Vagina (tissue), 2 donors: ENCODE measurements at regions not wholly inside any gene's neighbourhood (a gene's known extent, or its start where the extent isn't known, plus 50 kb on each side); places are given as distances from the start of the nearest gene placed in this dataset.

Source experiments
- CTCF ChIP-seq, 3 experiments: fragments of 450-650 bp in 2 of 3; fragments of 200-600 bp in 1 of 3; sonication (generic) in 1 of 3; IDR thresholded peaks; one replicate each; pipeline ENCODE4 v1.5.1; 2017 to 2019; ENCODE audit warnings: antibody characterized with exemption in 3 of 3, mild to moderate bottlenecking in 2 of 3, moderate library complexity in 2 of 3
- POLR2AphosphoS5 ChIP-seq, 2 donors: sonication (generic); formaldehyde crosslinking; IDR thresholded peaks; one replicate each; pipeline ENCODE4 v1.9.0; 2017; ENCODE audit warnings: antibody characterized with exemption in 2 of 2, mild to moderate bottlenecking in 2 of 2, low read depth in 1 of 2; ENCODE audit not compliant: insufficient read depth in 1 of 2

- no peak for TF ChIP-seq CTCF (IDR thresholded peaks at IDR 0.05)
- no peak for TF ChIP-seq POLR2AphosphoS5 (IDR thresholded peaks at IDR 0.05; ENCODE audit: insufficient read depth in 1 of 2, low read depth in 1 of 2)
Measured at GRCh38 chr15:98408231-98408630, 240.1 kb upstream of the IGF1R start.
